ENCODE measurements at regions not wholly inside any gene's neighbourhood (a gene's known extent, or its start where the extent isn't known, plus 50 kb on each side); places are given as distances from the start of the nearest gene placed in this dataset.

- no peak for TF ChIP-seq CTCF (IDR thresholded peaks at IDR 0.05)
- TF ChIP-seq ZFX (IDR thresholded peaks at IDR 0.05; ENCODE audit: borderline replicate concordance) = no peak
Measured at GRCh38 chr1:72932025-72932424, 649.7 kb upstream of the NEGR1 start.

Data from 22Rv1 (cell line).